SW 1271 (cell line): ENCODE measurements at regions not wholly inside any gene's neighbourhood (a gene's known extent, or its start where the extent isn't known, plus 50 kb on each side); places are given as distances from the start of the nearest gene placed in this dataset.
A peak's percentile ranks its signal among the peaks of the same experiment; 100 is the strongest.
"Not testable (repeated sequence)": the region's sequence is repeated elsewhere in the genome, so short reads cannot be mapped to it uniquely, and the experiment has no call there.

ENCODE experiments used
- DNase-seq, 2 experiments: peaks; one replicate each; lab custom pipeline; 2025; lab: John Stamatoyannopoulos, UW

GRCh38 chr7:80082213-80082612, 52.4 kb upstream of the GNAI1 start:
- DNase-seq = no peak

- DNase-seq = no peak
Observed at GRCh38 chr7:80078886-80079285, 55.7 kb upstream of the GNAI1 start.

GRCh38 chr7:80078159-80078731, 56.4 kb upstream of the GNAI1 start:
- DNase-seq = no peak

- DNase-seq = no peak
Observed at GRCh38 chr7:80070391-80070790, 64.2 kb upstream of the GNAI1 start.

GRCh38 chr7:80066639-80067038, 68.0 kb upstream of the GNAI1 start:
- no peak for DNase-seq

- no peak for DNase-seq
Observed at GRCh38 chr7:80063834-80064233, 70.8 kb upstream of the GNAI1 start.

- DNase-seq = peak; percentile 13 to 33
Observed at GRCh38 chr7:80060218-80060806, 74.3 kb upstream of the GNAI1 start.

- DNase-seq = no peak
Observed at GRCh38 chr7:80057488-80057887, 77.1 kb upstream of the GNAI1 start.

GRCh38 chr7:80054356-80054755, 80.3 kb upstream of the GNAI1 start:
- DNase-seq = no peak

GRCh38 chr7:80053124-80053523, 81.5 kb upstream of the GNAI1 start:
- no peak for DNase-seq

GRCh38 chr7:80047856-80048459, 86.7 kb upstream of the GNAI1 start:
- DNase-seq = peak in 1 of 2 experiments; percentile 18

- no peak for DNase-seq
Observed at GRCh38 chr7:80047032-80047431, 87.6 kb upstream of the GNAI1 start.

- no peak for DNase-seq
Observed at GRCh38 chr7:80044796-80045195, 89.8 kb upstream of the GNAI1 start.

GRCh38 chr7:80040752-80041151, 93.9 kb upstream of the GNAI1 start:
- DNase-seq = no peak

GRCh38 chr7:80040335-80040734, 94.3 kb upstream of the GNAI1 start:
- no peak for DNase-seq

- DNase-seq = no peak
Observed at GRCh38 chr7:80039251-80039884, 95.3 kb upstream of the GNAI1 start.

- no peak for DNase-seq
Observed at GRCh38 chr7:80037689-80038088, 96.9 kb upstream of the GNAI1 start.

GRCh38 chr7:80036107-80036506, 98.5 kb upstream of the GNAI1 start:
- DNase-seq = no peak

- no peak for DNase-seq
Observed at GRCh38 chr7:80028717-80029116, 105.9 kb upstream of the GNAI1 start.

GRCh38 chr7:80027611-80028173, 106.9 kb upstream of the GNAI1 start:
- no peak for DNase-seq

- DNase-seq = no peak
Observed at GRCh38 chr7:80026766-80027165, 107.9 kb upstream of the GNAI1 start.

GRCh38 chr7:80020277-80020676, 114.4 kb upstream of the GNAI1 start:
- DNase-seq = not testable (repeated sequence)

- not testable (repeated sequence) for DNase-seq
Observed at GRCh38 chr7:80019809-80020207, 114.8 kb upstream of the GNAI1 start.
